Ishikawa (cell line): ENCODE measurements at regions not wholly inside any gene's neighbourhood (a gene's known extent, or its start where the extent isn't known, plus 50 kb on each side); places are given as distances from the start of the nearest gene placed in this dataset.

Experiments
- CEBPB ChIP-seq: IDR thresholded peaks from 2 replicates; pipeline ENCODE4 v1.6.1; 2012
- CREB1 ChIP-seq: IDR thresholded peaks from 2 replicates; pipeline ENCODE4 v1.6.1; 2012; ENCODE audit warnings: low read depth
- EGR1 ChIP-seq: IDR thresholded peaks from 2 replicates; pipeline ENCODE4 v1.6.1; 2012
- EP300 ChIP-seq: IDR thresholded peaks from 2 replicates; pipeline ENCODE4 v1.6.1; 2012; ENCODE audit warnings: borderline replicate concordance
- FOXM1 ChIP-seq: IDR thresholded peaks from 2 replicates; pipeline ENCODE4 v1.6.1; 2012; ENCODE audit warnings: low read depth, borderline replicate concordance
- NFIC ChIP-seq: IDR thresholded peaks from 2 replicates; pipeline ENCODE4 v1.6.1; 2012
- RAD21 ChIP-seq: IDR thresholded peaks from 2 replicates; pipeline ENCODE4 v1.6.1; 2012; ENCODE audit warnings: low read depth
- TAF1 ChIP-seq: IDR thresholded peaks from 2 replicates; pipeline ENCODE4 v1.6.1; 2012; ENCODE audit warnings: low read depth, mild to moderate bottlenecking
- TCF12 ChIP-seq: IDR thresholded peaks from 2 replicates; pipeline ENCODE4 v1.6.1; 2012; ENCODE audit warnings: low read depth
- TEAD4 ChIP-seq: IDR thresholded peaks from 2 replicates; pipeline ENCODE4 v1.6.1; 2012
- YY1 ChIP-seq: IDR thresholded peaks from 2 replicates; pipeline ENCODE4 v1.6.1; 2012; ENCODE audit warnings: low read depth
- ZBTB7A ChIP-seq: IDR thresholded peaks from 2 replicates; pipeline ENCODE4 v1.6.1; 2012; ENCODE audit warnings: low read depth
- TF ChIP-seq, protein P1 (sequence below): IDR thresholded peaks from 2 replicates; pipeline ENCODE4 v1.6.1; 2012
- TF ChIP-seq, protein P2 (sequence below): IDR thresholded peaks from 2 replicates; pipeline ENCODE4 v1.6.1; 2012
- TF ChIP-seq, protein P3 (sequence below): IDR thresholded peaks from 2 replicates; pipeline ENCODE4 v1.6.1; 2012; ENCODE audit warnings: low read depth, mild to moderate bottlenecking

DNA sequence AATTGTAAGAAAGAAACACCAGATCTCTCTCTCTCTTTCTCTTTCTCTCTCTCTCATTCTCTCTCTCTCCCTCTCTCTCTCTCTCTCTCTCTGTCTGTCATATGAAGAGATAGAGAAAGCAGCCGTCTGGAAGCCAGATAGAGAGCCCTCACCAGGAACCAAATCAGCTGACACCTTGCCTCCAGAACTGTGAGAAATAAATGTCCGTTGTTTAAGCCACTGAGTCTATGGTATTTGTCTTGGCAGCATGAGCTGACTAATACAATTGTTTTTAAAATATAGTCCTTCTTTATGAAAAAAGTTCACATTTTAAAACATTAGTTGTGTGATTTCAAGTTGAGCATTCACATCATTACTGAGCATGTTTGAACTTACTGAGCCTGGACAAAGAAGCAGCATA is 275.6 kb downstream of the CETN3 start:
- TF ChIP-seq NFIC (no peak), CEBPB (no peak), EP300 (no peak), FOXM1 (no peak), RAD21 (no peak), CREB1 (no peak), YY1 (no peak), EGR1 (no peak), TEAD4 (no peak)
- TF ChIP-seq, protein P1, sequence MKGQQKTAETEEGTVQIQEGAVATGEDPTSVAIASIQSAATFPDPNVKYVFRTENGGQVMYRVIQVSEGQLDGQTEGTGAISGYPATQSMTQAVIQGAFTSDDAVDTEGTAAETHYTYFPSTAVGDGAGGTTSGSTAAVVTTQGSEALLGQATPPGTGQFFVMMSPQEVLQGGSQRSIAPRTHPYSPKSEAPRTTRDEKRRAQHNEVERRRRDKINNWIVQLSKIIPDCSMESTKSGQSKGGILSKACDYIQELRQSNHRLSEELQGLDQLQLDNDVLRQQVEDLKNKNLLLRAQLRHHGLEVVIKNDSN = no peak
- TF ChIP-seq, protein P2, sequence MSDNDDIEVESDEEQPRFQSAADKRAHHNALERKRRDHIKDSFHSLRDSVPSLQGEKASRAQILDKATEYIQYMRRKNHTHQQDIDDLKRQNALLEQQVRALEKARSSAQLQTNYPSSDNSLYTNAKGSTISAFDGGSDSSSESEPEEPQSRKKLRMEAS = no peak

GRCh38 chr5:90131383-90132133 is 278.0 kb downstream of the CETN3 start:
- TF ChIP-seq ZBTB7A = no peak
- TF ChIP-seq CEBPB = no peak
- no peak for TF ChIP-seq CREB1
- no peak for TF ChIP-seq RAD21
- TF ChIP-seq, protein P1 = no peak
- TF ChIP-seq YY1 = no peak
- TF ChIP-seq EGR1 = no peak
- TF ChIP-seq TCF12 = no peak
- TF ChIP-seq, protein P2 = no peak
- TF ChIP-seq EP300 = no peak
- no peak for TF ChIP-seq FOXM1
- no peak for TF ChIP-seq TEAD4
- TF ChIP-seq NFIC = no peak
- TF ChIP-seq TAF1 = no peak

DNA sequence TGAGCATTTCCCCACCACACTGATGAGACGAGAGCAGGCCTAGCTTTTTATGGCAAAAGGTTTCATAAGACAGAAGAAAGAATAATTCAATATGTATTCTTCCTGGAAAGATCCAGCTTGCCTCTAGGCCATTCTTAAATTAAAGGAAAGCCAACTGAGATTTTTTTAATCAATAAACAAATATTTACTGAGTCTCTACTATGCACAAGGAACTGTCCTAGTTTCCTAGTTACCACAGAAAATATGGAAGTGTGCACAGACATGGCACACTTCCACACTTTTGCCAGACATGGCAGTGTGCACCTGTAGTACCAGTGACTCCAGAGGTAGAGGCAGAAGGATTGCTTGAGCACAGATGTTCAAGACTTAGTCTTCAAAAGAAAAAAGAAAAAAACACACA is 281.0 kb downstream of the CETN3 start:
- TF ChIP-seq, protein P3, sequence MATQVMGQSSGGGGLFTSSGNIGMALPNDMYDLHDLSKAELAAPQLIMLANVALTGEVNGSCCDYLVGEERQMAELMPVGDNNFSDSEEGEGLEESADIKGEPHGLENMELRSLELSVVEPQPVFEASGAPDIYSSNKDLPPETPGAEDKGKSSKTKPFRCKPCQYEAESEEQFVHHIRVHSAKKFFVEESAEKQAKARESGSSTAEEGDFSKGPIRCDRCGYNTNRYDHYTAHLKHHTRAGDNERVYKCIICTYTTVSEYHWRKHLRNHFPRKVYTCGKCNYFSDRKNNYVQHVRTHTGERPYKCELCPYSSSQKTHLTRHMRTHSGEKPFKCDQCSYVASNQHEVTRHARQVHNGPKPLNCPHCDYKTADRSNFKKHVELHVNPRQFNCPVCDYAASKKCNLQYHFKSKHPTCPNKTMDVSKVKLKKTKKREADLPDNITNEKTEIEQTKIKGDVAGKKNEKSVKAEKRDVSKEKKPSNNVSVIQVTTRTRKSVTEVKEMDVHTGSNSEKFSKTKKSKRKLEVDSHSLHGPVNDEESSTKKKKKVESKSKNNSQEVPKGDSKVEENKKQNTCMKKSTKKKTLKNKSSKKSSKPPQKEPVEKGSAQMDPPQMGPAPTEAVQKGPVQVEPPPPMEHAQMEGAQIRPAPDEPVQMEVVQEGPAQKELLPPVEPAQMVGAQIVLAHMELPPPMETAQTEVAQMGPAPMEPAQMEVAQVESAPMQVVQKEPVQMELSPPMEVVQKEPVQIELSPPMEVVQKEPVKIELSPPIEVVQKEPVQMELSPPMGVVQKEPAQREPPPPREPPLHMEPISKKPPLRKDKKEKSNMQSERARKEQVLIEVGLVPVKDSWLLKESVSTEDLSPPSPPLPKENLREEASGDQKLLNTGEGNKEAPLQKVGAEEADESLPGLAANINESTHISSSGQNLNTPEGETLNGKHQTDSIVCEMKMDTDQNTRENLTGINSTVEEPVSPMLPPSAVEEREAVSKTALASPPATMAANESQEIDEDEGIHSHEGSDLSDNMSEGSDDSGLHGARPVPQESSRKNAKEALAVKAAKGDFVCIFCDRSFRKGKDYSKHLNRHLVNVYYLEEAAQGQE = no peak
- TF ChIP-seq TEAD4 (no peak), FOXM1 (no peak)
- TF ChIP-seq, protein P2 = no peak

- TF ChIP-seq TCF12 = no peak
- TF ChIP-seq TAF1 = no peak
- TF ChIP-seq, protein P1 = no peak
- no peak for TF ChIP-seq FOXM1
- TF ChIP-seq EP300 = no peak
- no peak for TF ChIP-seq RAD21
- TF ChIP-seq, protein P2 = no peak
- no peak for TF ChIP-seq YY1
- TF ChIP-seq CEBPB = no peak
- no peak for TF ChIP-seq CREB1
- no peak for TF ChIP-seq EGR1
- no peak for TF ChIP-seq NFIC
- TF ChIP-seq, protein P3 = no peak
- no peak for TF ChIP-seq ZBTB7A
- no peak for TF ChIP-seq TEAD4
These were observed 290.0 kb downstream of the CETN3 start for GRCh38 chr5:90119531-90119971.

DNA sequence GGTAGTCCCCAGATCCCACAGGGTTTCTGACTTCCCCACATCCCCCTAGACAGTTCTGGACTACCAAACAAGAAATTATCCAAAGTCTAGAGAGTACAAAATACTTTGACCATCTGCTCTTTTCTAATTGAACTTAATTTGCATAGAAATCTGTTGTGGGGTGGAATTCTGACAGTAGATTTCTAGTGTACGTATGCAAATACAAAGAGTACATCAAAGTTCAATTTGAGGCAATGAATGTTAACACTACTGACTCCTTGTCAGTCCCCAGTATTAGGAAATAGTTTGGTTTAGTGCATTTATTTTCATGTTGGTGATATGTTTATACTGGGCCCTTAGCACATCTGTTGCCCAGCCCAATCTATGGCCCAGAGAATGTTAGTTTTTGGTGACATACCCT is 292.6 kb downstream of the CETN3 start:
- TF ChIP-seq TAF1 = no peak
- TF ChIP-seq EP300 = no peak
- no peak for TF ChIP-seq RAD21
- TF ChIP-seq YY1 = no peak
- no peak for TF ChIP-seq TCF12
- no peak for TF ChIP-seq EGR1
- TF ChIP-seq, protein P2 = no peak
- TF ChIP-seq, protein P3 = no peak
- TF ChIP-seq, protein P1 = no peak
- TF ChIP-seq ZBTB7A = no peak
- TF ChIP-seq CREB1 = no peak
- TF ChIP-seq CEBPB = no peak
- no peak for TF ChIP-seq FOXM1
- TF ChIP-seq TEAD4 = no peak
- TF ChIP-seq NFIC = no peak
